A673 (cell line): ENCODE measurements at regions not wholly inside any gene's neighbourhood (a gene's known extent, or its start where the extent isn't known, plus 50 kb on each side); places are given as distances from the start of the nearest gene placed in this dataset.

Experiments used
- BruUV-seq: library from RNA; stranded (reverse); fragments of 400-500 nt; replicated peaks from 2 replicates; lab custom pipeline; 2021; lab: Mats Ljungman, UMichigan
- CTCF ChIA-PET: fragments of 300-600 bp; sonication (Branson Sonifier 250); formaldehyde crosslinking; loops from one replicate; lab custom pipeline; 2022; ENCODE audit warnings: antibody characterized with exemption; lab: Charles Lee
- POLR2A ChIA-PET: fragments of 300-600 bp; sonication (Branson Sonifier 250); formaldehyde crosslinking; loops from one replicate; lab custom pipeline; 2022; ENCODE audit warnings: antibody characterized with exemption; ENCODE audit not compliant: low non-redundant PET; lab: Charles Lee
- DNase-seq: peaks from one replicate; pipeline ENCODE4 v3.0.0-alpha.2; 2015; ENCODE audit warnings: low spot score
- H3K27ac ChIP-seq: fragments of 200-600 bp; sonication (generic); 2 replicates; pipeline ENCODE4 v1.5.1; 2016; ENCODE audit warnings: mixed run types, low read depth, mild to moderate bottlenecking, mixed read lengths, antibody characterized with exemption, low read length; ENCODE audit not compliant: poor library complexity, severe bottlenecking
- H3K27me3 ChIP-seq: fragments of 200-600 bp; sonication (generic); replicated peaks from 2 replicates; pipeline ENCODE4 v1.6.1; 2017; ENCODE audit warnings: mixed run types, low read depth, mild to moderate bottlenecking, mixed read lengths, antibody characterized with exemption, low read length; ENCODE audit not compliant: insufficient read depth, poor library complexity
- H3K36me3 ChIP-seq: fragments of 200-600 bp; sonication (generic); 2 replicates; pipeline ENCODE4 v1.6.1; 2016; ENCODE audit warnings: mixed run types, mild to moderate bottlenecking, mixed read lengths, antibody characterized with exemption, low read length; ENCODE audit not compliant: insufficient read depth, poor library complexity, severe bottlenecking
- H3K4me1 ChIP-seq: fragments of 200-600 bp; sonication (generic); 2 replicates; pipeline ENCODE4 v1.6.1; 2017; ENCODE audit warnings: mixed run types, mild to moderate bottlenecking, mixed read lengths, antibody characterized with exemption, low read length; ENCODE audit not compliant: insufficient read depth, poor library complexity, severe bottlenecking
- H3K4me3 ChIP-seq: fragments of 200-600 bp; sonication (generic); 2 replicates; pipeline ENCODE4 v1.5.1; 2016; ENCODE audit warnings: low read depth, mixed run types, mild to moderate bottlenecking, mixed read lengths, low read length; ENCODE audit not compliant: poor library complexity, severe bottlenecking
- H3K9me3 ChIP-seq: fragments of 200-600 bp; sonication (generic); 2 replicates; pipeline ENCODE4 v1.6.1; 2016; ENCODE audit warnings: mixed run types, low read depth, mild to moderate bottlenecking, mixed read lengths, antibody characterized with exemption, low read length; ENCODE audit not compliant: poor library complexity, severe bottlenecking
- CTCF ChIP-seq: fragments of 300-800, 200-600 bp; sonication (generic); conservative IDR thresholded peaks from 2 replicates; pipeline ENCODE4 v1.5.1; 2017; ENCODE audit warnings: low read depth, mild to moderate bottlenecking, antibody characterized with exemption, low read length, moderate library complexity, mixed read lengths
- EZH2 ChIP-seq: fragments of 200-600 bp; sonication (generic); IDR thresholded peaks from 2 replicates; pipeline ENCODE4 v1.6.1; 2017; ENCODE audit warnings: borderline replicate concordance, low read depth, mild to moderate bottlenecking, mixed read lengths, antibody characterized with exemption, low read length; ENCODE audit not compliant: poor library complexity, severe bottlenecking
- intact Hi-C: fragments of 100-400 bp; cut with micrococcal nuclease; formaldehyde crosslinking; loops from one replicate; pipeline ENCODE4 v1.10.0; 2022; ENCODE audit not compliant: unreplicated experiment

DNA sequence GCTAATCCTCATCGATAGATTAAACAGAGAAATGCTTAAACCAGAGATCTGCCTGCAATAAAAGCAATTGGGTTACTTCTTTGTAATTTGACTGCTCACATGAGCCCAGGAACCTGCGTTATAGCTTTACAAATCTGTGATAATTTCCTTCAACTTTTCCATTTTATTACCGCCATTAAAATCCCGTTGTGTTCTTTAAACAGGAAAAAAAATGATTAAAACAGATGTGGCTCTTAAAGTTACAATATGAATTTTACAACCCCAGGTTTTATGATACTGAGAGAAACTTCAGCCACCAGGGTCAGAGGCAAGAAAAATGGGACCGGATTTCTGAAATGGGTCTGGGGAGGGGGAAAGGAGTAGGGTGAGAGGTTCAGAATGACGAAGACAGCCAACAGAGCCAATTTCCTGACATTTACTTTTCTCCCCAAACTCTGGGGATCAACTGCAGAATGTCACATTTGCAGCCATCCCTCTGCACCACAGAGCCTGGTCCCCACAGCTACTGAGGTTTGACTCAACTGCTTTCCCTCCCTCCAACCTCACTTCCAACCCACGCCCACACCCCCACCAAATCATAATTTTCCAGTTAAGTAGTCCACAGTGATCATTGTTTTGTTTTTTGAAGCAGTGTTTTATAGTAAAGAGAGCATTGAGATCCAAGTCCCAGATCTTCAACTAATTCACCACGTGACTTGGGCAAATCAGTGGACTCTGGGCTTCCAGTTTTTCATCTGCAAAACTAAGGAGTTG lies 77.6 kb upstream of the EYA2 start:
- H3K4me3 ChIP-seq: no peak overlapping the region
- intact Hi-C loops: no loop called here
- BruUV-seq: no TSS peak
- no peak for TF ChIP-seq EZH2
- H3K4me1 ChIP-seq: no peaks in the 10 kb centered on the region
- no peak overlapping the region for H3K27ac ChIP-seq
- DNase-seq: no peak
- H3K36me3 ChIP-seq: no peaks in the 10 kb centered on the region
- H3K9me3 ChIP-seq: no peaks in the 10 kb centered on the region
- ChIA-PET CTCF (no interaction called here), POLR2A (no interaction called here)
- peaks cover 30% of the 10 kb centered on the region for H3K27me3 ChIP-seq

- DNase-seq: peak; percentile 12
- Histone ChIP-seq H3K27ac (no peak overlapping the region), H3K4me3 (no peak overlapping the region), H3K4me1 (no peaks in the 10 kb centered on the region), H3K27me3 (peaks cover 15% of the 10 kb centered on the region), H3K36me3 (no peaks in the 10 kb centered on the region), H3K9me3 (no peaks in the 10 kb centered on the region)
- ChIA-PET CTCF (no interaction called here), POLR2A (no interaction called here)
- intact Hi-C loops: no loop called here
- no peak for TF ChIP-seq EZH2
- 0 out of 2 replicates have a peak, but pooled peaks have one; percentile 18 for TF ChIP-seq CTCF
- BruUV-seq: no TSS peak
Observed at GRCh38 chr20:46820682-46821081, 74.0 kb upstream of the EYA2 start.

- Histone ChIP-seq H3K4me1 (no peaks in the 10 kb centered on the region), H3K27ac (no peak overlapping the region), H3K9me3 (no peaks in the 10 kb centered on the region), H3K4me3 (no peak overlapping the region), H3K27me3 (no peaks in the 10 kb centered on the region), H3K36me3 (no peaks in the 10 kb centered on the region)
- no peak for DNase-seq
- intact Hi-C loops: no loop called here
- ChIA-PET CTCF (no interaction called here), POLR2A (no interaction called here)
- TF ChIP-seq CTCF: no peak
- no peak for TF ChIP-seq EZH2
- BruUV-seq: no TSS peak
Observed at GRCh38 chr20:46823271-46823751, 71.3 kb upstream of the EYA2 start.

DNA sequence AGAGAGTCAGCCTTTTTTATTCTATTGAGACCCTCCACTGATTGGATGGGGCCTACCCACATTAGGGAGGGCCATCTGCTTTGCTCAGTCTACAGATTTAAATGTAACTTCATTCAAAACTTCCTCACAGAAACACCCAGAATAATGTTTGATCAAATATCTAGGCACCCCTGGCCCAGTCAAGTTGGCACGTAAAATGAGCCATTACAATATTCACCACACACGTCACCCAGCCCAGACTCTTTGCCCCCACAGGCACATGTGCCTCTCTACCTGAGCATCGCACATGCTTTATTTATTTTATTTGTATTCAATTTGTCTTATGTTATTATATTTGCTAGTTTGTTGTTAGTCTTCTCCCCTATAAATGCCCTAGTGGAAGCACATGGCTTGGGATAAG lies 70.9 kb upstream of the EYA2 start:
- Histone ChIP-seq H3K36me3 (no peaks in the 10 kb centered on the region), H3K4me1 (no peaks in the 10 kb centered on the region), H3K27me3 (no peaks in the 10 kb centered on the region), H3K4me3 (no peak overlapping the region), H3K27ac (no peak overlapping the region), H3K9me3 (no peaks in the 10 kb centered on the region)
- no TSS peak for BruUV-seq
- ChIA-PET CTCF (no interaction called here), POLR2A (no interaction called here)
- intact Hi-C loops: no loop called here
- no peak for DNase-seq
- no peak for TF ChIP-seq CTCF
- no peak for TF ChIP-seq EZH2
